Prostate gland (tissue), 2 donors: ENCODE measurements at regions not wholly inside any gene's neighbourhood (a gene's known extent, or its start where the extent isn't known, plus 50 kb on each side); places are given as distances from the start of the nearest gene placed in this dataset.
A peak's percentile ranks its signal among the peaks of the same experiment; 100 is the strongest.

ENCODE experiments used
- DNase-seq: peaks from one replicate; pipeline ENCODE4 v3.0.0-alpha.2; 2019; ENCODE audit warnings: low spot score
- H3K27ac ChIP-seq, 2 donors: fragments of 200-600 bp; sonication (generic); 2 replicates each; pipeline ENCODE4 v1.5.1; 2017 to 2019
- H3K27me3 ChIP-seq: fragments of 200-600 bp; sonication (generic); replicated peaks from 2 replicates; pipeline ENCODE4 v1.5.1; 2019; ENCODE audit not compliant: insufficient read depth
- H3K36me3 ChIP-seq, 2 donors: fragments of 200-600 bp; sonication (generic); 1 replicate in 1 of 2; 2 replicates in 1 of 2; pipeline versions ENCODE4 v1.5.1 to v1.8.1; 2017 to 2019
- H3K4me1 ChIP-seq: fragments of 200-600 bp; sonication (generic); replicated peaks from 2 replicates; pipeline ENCODE4 v1.5.1; 2019
- H3K4me3 ChIP-seq, 2 donors: fragments of 200-600 bp; sonication (generic); 2 replicates each; pipeline ENCODE4 v1.5.1; 2017 to 2019
- H3K9me3 ChIP-seq: fragments of 200-600 bp; sonication (generic); 2 replicates; pipeline ENCODE4 v1.5.1; 2017
- CTCF ChIP-seq, 4 experiments: fragments of 200-600 bp in 2 of 4; fragments of 450-650 bp in 2 of 4; sonication (generic) in 2 of 4; IDR thresholded peaks; 1 replicate in 3 of 4; 2 replicates in 1 of 4; pipeline ENCODE4 v1.5.1; 2016 to 2019; ENCODE audit warnings: antibody characterized with exemption in 4 of 4, mild to moderate bottlenecking in 2 of 4, moderate library complexity in 2 of 4
- POLR2A ChIP-seq: fragments of 450-650 bp; IDR thresholded peaks from one replicate; pipeline ENCODE4 v1.6.1; 2016; ENCODE audit warnings: antibody characterized with exemption, mild to moderate bottlenecking
- POLR2AphosphoS5 ChIP-seq: sonication (generic); formaldehyde crosslinking; IDR thresholded peaks from one replicate; pipeline ENCODE4 v1.6.1; 2017; ENCODE audit warnings: antibody characterized with exemption
- WGBS: methylation state at CpG from one replicate; pipeline ENCODE4 v1.1.5; 2018; 5-methylcytosine and 5-hydroxymethylcytosine counted together
- intact Hi-C: fragments of 100-400 bp; cut with DNase I; formaldehyde crosslinking; loops from one replicate; pipeline ENCODE4 v1.14.2; 2022

- TF ChIP-seq POLR2AphosphoS5 (no peak), CTCF (IDR thresholded peaks at IDR 0.05) (no peak), POLR2A (no peak)
- WGBS = 71% methylated on average over 23 of the region's 25 CpGs
- Histone ChIP-seq H3K27ac (no peak overlapping the region), H3K4me1 (no peaks in the 10 kb centered on the region), H3K27me3 (peaks cover 3% of the 10 kb centered on the region), H3K4me3 (no peak overlapping the region), H3K9me3 (no peaks in the 10 kb centered on the region), H3K36me3 (no peaks in the 10 kb centered on the region)
- intact Hi-C loops = no loop called here
- no peak for DNase-seq
Observed at GRCh38 chr22:49010070-49010863, 817.4 kb downstream of the BRD1 start.

- TF ChIP-seq POLR2A = no peak
- no peak for TF ChIP-seq CTCF (IDR thresholded peaks at IDR 0.05)
- TF ChIP-seq POLR2AphosphoS5 = no peak
- H3K4me1 ChIP-seq = no peaks in the 10 kb centered on the region
- WGBS = 81% methylated on average over 12 of the region's 12 CpGs
- no peaks in the 10 kb centered on the region for H3K9me3 ChIP-seq
- H3K27me3 ChIP-seq = peaks cover 3% of the 10 kb centered on the region
- no peak overlapping the region for H3K4me3 ChIP-seq
- no peak overlapping the region for H3K27ac ChIP-seq
- no peaks in the 10 kb centered on the region for H3K36me3 ChIP-seq
- intact Hi-C loops = no loop called here
- no peak for DNase-seq
Observed at GRCh38 chr22:49009359-49010063, 818.2 kb downstream of the BRD1 start.

GRCh38 chr22:49008682-49009235 is 818.9 kb downstream of the BRD1 start:
- DNase-seq = peak; percentile 1
- H3K4me3 ChIP-seq = no peak overlapping the region
- intact Hi-C loops = no loop called here
- H3K27ac ChIP-seq = no peak overlapping the region
- H3K9me3 ChIP-seq = no peaks in the 10 kb centered on the region
- no peaks in the 10 kb centered on the region for H3K4me1 ChIP-seq
- 84% methylated on average over 8 of the region's 18 CpGs for WGBS
- no peaks in the 10 kb centered on the region for H3K36me3 ChIP-seq
- H3K27me3 ChIP-seq = peaks cover 3% of the 10 kb centered on the region
- TF ChIP-seq POLR2AphosphoS5 (no peak), POLR2A (no peak), CTCF (IDR thresholded peaks at IDR 0.05) (no peak)

- Histone ChIP-seq H3K4me1 (no peaks in the 10 kb centered on the region), H3K36me3 (no peaks in the 10 kb centered on the region), H3K27me3 (peaks cover 3% of the 10 kb centered on the region), H3K27ac (no peak overlapping the region), H3K9me3 (no peaks in the 10 kb centered on the region), H3K4me3 (no peak overlapping the region)
- no peak for DNase-seq
- no peak for TF ChIP-seq POLR2AphosphoS5
- TF ChIP-seq POLR2A = no peak
- TF ChIP-seq CTCF (IDR thresholded peaks at IDR 0.05) = no peak
- intact Hi-C loops = no loop called here
- WGBS = 49% methylated on average over 12 of the region's 12 CpGs
Observed at GRCh38 chr22:49007013-49007653, 820.5 kb downstream of the BRD1 start.
